Progenitor cell of endocrine pancreas (in vitro differentiated cells): ENCODE measurements at regions not wholly inside any gene's neighbourhood (a gene's known extent, or its start where the extent isn't known, plus 50 kb on each side); places are given as distances from the start of the nearest gene placed in this dataset.

Experiments used
- DNase-seq: peaks from one replicate; pipeline ENCODE4 v3.0.0; 2021; ENCODE audit warnings: low spot score; ENCODE audit not compliant: unreplicated experiment
- H3K27ac Mint-ChIP-seq: 2 replicates; pipeline ENCODE4 v1.8.0; 2021; ENCODE audit warnings: mild to moderate bottlenecking, moderate library complexity, mixed read lengths
- H3K27me3 Mint-ChIP-seq: 2 replicates; pipeline ENCODE4 v1.8.0; 2021; ENCODE audit warnings: mixed read lengths
- H3K36me3 Mint-ChIP-seq: 2 replicates; pipeline ENCODE4 v1.8.0; 2022; ENCODE audit warnings: mixed read lengths; ENCODE audit not compliant: insufficient read depth
- H3K4me1 Mint-ChIP-seq: 2 replicates; pipeline ENCODE4 v1.8.0; 2021; ENCODE audit warnings: low read depth, mixed read lengths
- H3K4me3 Mint-ChIP-seq: 2 replicates; pipeline ENCODE4 v1.8.0; 2021; ENCODE audit warnings: low read depth, mild to moderate bottlenecking, moderate library complexity, mixed read lengths
- H3K9me3 Mint-ChIP-seq: 2 replicates; pipeline ENCODE4 v1.8.0; 2021; ENCODE audit warnings: low read depth, mixed read lengths
- CTCF ChIP-seq: fragments of 200-600 bp; sonication (generic); IDR thresholded peaks from one replicate; pipeline ENCODE4 v1.5.0; 2021; ENCODE audit warnings: antibody characterized with exemption, mild to moderate bottlenecking; ENCODE audit not compliant: unreplicated experiment

GRCh38 chr7:83794829-83795228 is 145.9 kb upstream of the SEMA3E start:
- no peak overlapping the region for H3K4me3 Mint-ChIP-seq
- no peak for TF ChIP-seq CTCF
- no peaks in the 10 kb centered on the region for H3K36me3 Mint-ChIP-seq
- no peaks in the 10 kb centered on the region for H3K4me1 Mint-ChIP-seq
- H3K9me3 Mint-ChIP-seq, result no peaks in the 10 kb centered on the region
- DNase-seq, result no peak
- H3K27ac Mint-ChIP-seq, result no peak overlapping the region
- H3K27me3 Mint-ChIP-seq, result no peaks in the 10 kb centered on the region

DNA sequence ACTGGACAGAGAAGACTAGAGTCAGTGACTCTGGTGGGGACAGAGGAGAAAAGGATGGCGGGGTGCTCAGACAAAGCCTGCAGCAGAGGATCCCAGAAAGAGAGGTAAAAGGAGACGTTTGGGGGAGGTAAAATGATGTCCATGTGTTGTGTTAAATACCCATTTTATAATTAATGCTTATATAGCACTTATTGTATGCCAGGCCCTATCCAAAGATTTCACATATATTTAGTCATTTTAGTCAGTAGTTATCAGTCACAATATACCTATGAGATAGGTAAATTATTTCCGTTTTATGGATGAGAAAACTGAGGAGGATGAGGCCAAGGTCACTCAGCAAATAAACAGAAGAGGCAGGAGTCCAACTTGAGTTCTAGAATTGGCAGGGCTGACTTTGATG is 144.6 kb upstream of the SEMA3E start:
- Mint-ChIP-seq H3K4me3 (no peak overlapping the region), H3K9me3 (no peaks in the 10 kb centered on the region), H3K27ac (no peak overlapping the region), H3K36me3 (no peaks in the 10 kb centered on the region), H3K4me1 (no peaks in the 10 kb centered on the region), H3K27me3 (no peaks in the 10 kb centered on the region)
- no peak for TF ChIP-seq CTCF
- DNase-seq, result no peak

GRCh38 chr7:83791737-83792136 is 142.8 kb upstream of the SEMA3E start:
- Mint-ChIP-seq H3K27me3 (no peaks in the 10 kb centered on the region), H3K9me3 (no peaks in the 10 kb centered on the region), H3K4me1 (no peaks in the 10 kb centered on the region), H3K27ac (no peak overlapping the region), H3K4me3 (no peak overlapping the region), H3K36me3 (no peaks in the 10 kb centered on the region)
- no peak for TF ChIP-seq CTCF
- DNase-seq, result no peak

- no peaks in the 10 kb centered on the region for H3K36me3 Mint-ChIP-seq
- no peaks in the 10 kb centered on the region for H3K4me1 Mint-ChIP-seq
- no peaks in the 10 kb centered on the region for H3K9me3 Mint-ChIP-seq
- no peak for DNase-seq
- TF ChIP-seq CTCF, result no peak
- H3K4me3 Mint-ChIP-seq, result no peak overlapping the region
- no peaks in the 10 kb centered on the region for H3K27me3 Mint-ChIP-seq
- no peak overlapping the region for H3K27ac Mint-ChIP-seq
Measured at GRCh38 chr7:83786858-83787257, 137.9 kb upstream of the SEMA3E start.

GRCh38 chr7:83782628-83783027 is 133.7 kb upstream of the SEMA3E start:
- no peak for DNase-seq

More at GRCh38 chr7:83782628-83783027, 133.7 kb upstream of the SEMA3E start:
- H3K27me3 Mint-ChIP-seq, result no peaks in the 10 kb centered on the region
- no peaks in the 10 kb centered on the region for H3K9me3 Mint-ChIP-seq
- H3K4me3 Mint-ChIP-seq, result no peak overlapping the region
- H3K27ac Mint-ChIP-seq, result no peak overlapping the region
- no peaks in the 10 kb centered on the region for H3K36me3 Mint-ChIP-seq
- H3K4me1 Mint-ChIP-seq, result no peaks in the 10 kb centered on the region
- no peak for TF ChIP-seq CTCF
